Uterus (tissue), 3 donors: ENCODE measurements at regions not wholly inside any gene's neighbourhood (a gene's known extent, or its start where the extent isn't known, plus 50 kb on each side); places are given as distances from the start of the nearest gene placed in this dataset.

Source experiments
- DNase-seq, 2 donors: peaks; one replicate each; pipeline ENCODE4 v3.0.0-alpha.2; 2019 to 2020
- H3K27ac ChIP-seq, 2 donors: fragments of 200-600 bp; sonication (generic); 1 replicate in 1 of 2; 2 replicates in 1 of 2; pipeline ENCODE4 v1.5.1; 2016 to 2018
- H3K27me3 ChIP-seq, 2 donors: fragments of 200-600 bp; sonication (generic); one replicate each; pipeline ENCODE4 v1.5.1; 2018 to 2019; ENCODE audit warnings: control low read depth in 1 of 2
- H3K36me3 ChIP-seq, 2 donors: fragments of 200-600 bp; sonication (generic); one replicate each; pipeline ENCODE4 v1.5.1; 2019; ENCODE audit warnings: control low read depth in 1 of 2
- H3K4me1 ChIP-seq, 2 donors: fragments of 200-600 bp; sonication (generic); one replicate each; pipeline ENCODE4 v1.5.1; 2018 to 2019; ENCODE audit warnings: control low read depth in 1 of 2
- H3K4me3 ChIP-seq, 2 donors: fragments of 200-600 bp; sonication (generic); 1 replicate in 1 of 2; 2 replicates in 1 of 2; pipeline ENCODE4 v1.5.1; 2018 to 2019; ENCODE audit warnings: mild to moderate bottlenecking in 1 of 2
- H3K9me3 ChIP-seq, 2 donors: fragments of 200-600 bp; sonication (generic); one replicate each; pipeline ENCODE4 v1.5.1; 2019; ENCODE audit warnings: control low read depth in 1 of 2
- CTCF ChIP-seq, 4 experiments: fragments of 200-600 bp in 2 of 4; fragments of 450-650 bp in 2 of 4; sonication (generic) in 2 of 4; IDR thresholded peaks; one replicate each; pipeline ENCODE4 v1.5.1; 2016 to 2019; ENCODE audit warnings: antibody characterized with exemption in 4 of 4, mild to moderate bottlenecking in 2 of 4, moderate library complexity in 1 of 4
- POLR2A ChIP-seq, 2 donors: fragments of 450-650 bp; IDR thresholded peaks; one replicate each; pipeline ENCODE4 v1.6.1; 2016; ENCODE audit warnings: antibody characterized with exemption in 2 of 2, mild to moderate bottlenecking in 1 of 2, moderate library complexity in 1 of 2
- intact Hi-C: fragments of 100-400 bp; cut with DNase I; formaldehyde crosslinking; loops from one replicate; pipeline ENCODE4 v1.15.1; 2023; ENCODE audit warnings: low total_unique reads
- donor health status: DM: yes; HTN: yes; CAD: no.

DNA sequence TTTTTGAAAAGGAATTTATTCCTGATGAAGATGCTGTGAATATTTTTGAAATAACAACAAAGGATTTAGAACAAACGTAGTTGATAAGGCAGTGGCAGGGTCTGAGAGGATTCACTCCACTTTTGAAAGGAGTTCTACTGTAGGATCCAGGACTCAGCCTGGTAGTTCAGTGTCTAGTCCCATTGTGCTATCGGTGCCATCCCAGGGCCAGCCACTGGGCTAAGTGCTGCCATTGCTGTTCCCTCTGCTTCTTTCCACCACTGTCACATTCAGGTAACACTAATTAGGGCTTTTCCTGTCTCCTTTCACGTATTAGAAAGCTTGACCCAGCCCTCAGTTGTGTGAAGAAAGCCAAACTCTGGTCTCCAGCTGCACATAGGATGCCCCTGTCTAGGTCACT, 177.3 kb downstream of the TEX36 start:
- Histone ChIP-seq H3K27ac (no peak overlapping the region), H3K36me3 (no peaks in the 10 kb centered on the region), H3K27me3 (no peaks in the 10 kb centered on the region), H3K9me3 (no peaks in the 10 kb centered on the region), H3K4me1 (no peaks in the 10 kb centered on the region), H3K4me3 (no peak overlapping the region)
- no peak for DNase-seq
- intact Hi-C loops = no loop called here
- no peak for TF ChIP-seq CTCF (IDR thresholded peaks at IDR 0.05)
- no peak for TF ChIP-seq POLR2A (IDR thresholded peaks at IDR 0.05)

- Histone ChIP-seq H3K27me3 (no peaks in the 10 kb centered on the region), H3K27ac (no peak overlapping the region), H3K9me3 (no peaks in the 10 kb centered on the region), H3K4me3 (no peak overlapping the region), H3K36me3 (no peaks in the 10 kb centered on the region), H3K4me1 (no peaks in the 10 kb centered on the region)
- DNase-seq = no peak
- intact Hi-C loops = no loop called here
- TF ChIP-seq POLR2A (IDR thresholded peaks at IDR 0.05) (no peak), CTCF (IDR thresholded peaks at IDR 0.05) (no peak)
Measured at GRCh38 chr10:125502276-125502675, 180.7 kb downstream of the TEX36 start.

DNA sequence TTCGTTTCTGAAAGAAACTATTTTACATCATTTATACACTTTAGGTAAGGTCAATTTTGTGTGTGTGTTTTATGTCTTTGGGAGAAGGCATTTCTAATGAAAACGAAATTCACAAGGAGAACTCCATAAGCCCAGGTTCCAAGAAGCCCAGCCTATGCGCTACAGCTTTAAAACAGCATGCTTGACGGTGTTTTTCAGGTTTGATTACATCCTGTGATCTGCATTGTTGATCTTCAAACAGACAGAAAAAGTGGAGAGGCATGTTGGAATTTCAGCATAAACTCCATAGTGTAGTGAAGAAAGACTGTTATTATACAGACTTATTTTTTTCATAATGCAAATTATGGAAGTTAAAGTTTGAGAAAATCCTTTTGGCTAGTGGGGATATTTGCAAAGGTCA, 187.6 kb downstream of the TEX36 start:
- intact Hi-C loops = no loop called here
- H3K27ac ChIP-seq = no peak overlapping the region

GRCh38 chr10:125494651-125495239, 188.2 kb downstream of the TEX36 start:
- no peaks in the 10 kb centered on the region for H3K9me3 ChIP-seq
- intact Hi-C loops = no loop called here
- no peak for TF ChIP-seq CTCF (IDR thresholded peaks at IDR 0.05)
- TF ChIP-seq POLR2A (IDR thresholded peaks at IDR 0.05) = no peak
- no peak overlapping the region for H3K27ac ChIP-seq
- DNase-seq = no peak
- H3K27me3 ChIP-seq = no peaks in the 10 kb centered on the region
- H3K36me3 ChIP-seq = no peaks in the 10 kb centered on the region
- no peaks in the 10 kb centered on the region for H3K4me1 ChIP-seq
- H3K4me3 ChIP-seq = no peak overlapping the region

More for the DNA sequence above, 187.6 kb downstream of the TEX36 start:
- no peaks in the 10 kb centered on the region for H3K27me3 ChIP-seq
- no peak for DNase-seq
- no peaks in the 10 kb centered on the region for H3K4me1 ChIP-seq
- H3K36me3 ChIP-seq = no peaks in the 10 kb centered on the region
- no peak overlapping the region for H3K4me3 ChIP-seq
- H3K9me3 ChIP-seq = no peaks in the 10 kb centered on the region
- no peak for TF ChIP-seq POLR2A (IDR thresholded peaks at IDR 0.05)
- no peak for TF ChIP-seq CTCF (IDR thresholded peaks at IDR 0.05)

GRCh38 chr10:125491381-125491780, 191.6 kb downstream of the TEX36 start:
- H3K9me3 ChIP-seq = no peaks in the 10 kb centered on the region
- intact Hi-C loops = no loop called here
- H3K4me3 ChIP-seq = no peak overlapping the region
- H3K27ac ChIP-seq = no peak overlapping the region
- no peak for DNase-seq
- H3K4me1 ChIP-seq = no peaks in the 10 kb centered on the region
- H3K27me3 ChIP-seq = no peaks in the 10 kb centered on the region
- no peak for TF ChIP-seq CTCF (IDR thresholded peaks at IDR 0.05)
- no peaks in the 10 kb centered on the region for H3K36me3 ChIP-seq
